ENCODE measurements at regions not wholly inside any gene's neighbourhood (a gene's known extent, or its start where the extent isn't known, plus 50 kb on each side); places are given as distances from the start of the nearest gene placed in this dataset.

DNA sequence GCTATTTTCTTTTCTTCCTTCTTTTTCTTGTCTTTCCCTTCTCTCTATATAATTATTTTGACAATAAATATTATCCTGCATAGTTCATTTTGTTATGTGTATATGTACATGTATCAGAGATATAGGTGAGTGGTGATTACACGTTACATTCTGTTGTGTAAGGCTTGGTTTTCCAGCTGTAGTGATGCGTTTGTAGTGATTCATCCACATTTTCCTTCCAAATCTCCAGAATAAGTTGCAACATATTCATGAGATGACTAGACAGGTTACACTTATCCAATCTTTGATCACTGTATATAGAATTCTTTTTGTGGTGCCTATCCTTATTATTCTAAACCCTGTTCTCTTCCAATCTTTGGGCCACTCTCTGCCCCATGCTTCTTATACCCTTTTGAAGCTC lies 540.2 kb downstream of the GBA3 start:
- H3F3A ChIP-seq (ENCODE audit: insufficient read depth, low read length), result no peaks in the 10 kb centered on the region
- H3K4me1 ChIP-seq (ENCODE audit: low read length), result no peaks in the 10 kb centered on the region
- no peak overlapping the region for H2AFZ ChIP-seq (ENCODE audit: low read length)
- no peak overlapping the region for H3K9ac ChIP-seq (ENCODE audit: low read length)
- no peaks in the 10 kb centered on the region for H4K20me1 ChIP-seq (ENCODE audit: insufficient read depth, low read length)
- H3K9me3 ChIP-seq (replicated peaks; ENCODE audit: insufficient read depth, low read length), result no peaks in the 10 kb centered on the region
- H3K36me3 ChIP-seq (replicated peaks; ENCODE audit: insufficient read depth, low read length), result no peaks in the 10 kb centered on the region
- no peak overlapping the region for H3K4me2 ChIP-seq (ENCODE audit: low read depth, low read length)
- H3K27ac ChIP-seq (ENCODE audit: low read length), result no peak overlapping the region
- no peak for DNase-seq
- no peaks in the 10 kb centered on the region for H3K9me2 ChIP-seq (replicated peaks; ENCODE audit: insufficient read depth, low read length)
- no peak for TF ChIP-seq EZH2 (optimal IDR thresholded peaks at IDR 0.05; ENCODE audit: low read depth, low read length)
- TF ChIP-seq, protein P1, sequence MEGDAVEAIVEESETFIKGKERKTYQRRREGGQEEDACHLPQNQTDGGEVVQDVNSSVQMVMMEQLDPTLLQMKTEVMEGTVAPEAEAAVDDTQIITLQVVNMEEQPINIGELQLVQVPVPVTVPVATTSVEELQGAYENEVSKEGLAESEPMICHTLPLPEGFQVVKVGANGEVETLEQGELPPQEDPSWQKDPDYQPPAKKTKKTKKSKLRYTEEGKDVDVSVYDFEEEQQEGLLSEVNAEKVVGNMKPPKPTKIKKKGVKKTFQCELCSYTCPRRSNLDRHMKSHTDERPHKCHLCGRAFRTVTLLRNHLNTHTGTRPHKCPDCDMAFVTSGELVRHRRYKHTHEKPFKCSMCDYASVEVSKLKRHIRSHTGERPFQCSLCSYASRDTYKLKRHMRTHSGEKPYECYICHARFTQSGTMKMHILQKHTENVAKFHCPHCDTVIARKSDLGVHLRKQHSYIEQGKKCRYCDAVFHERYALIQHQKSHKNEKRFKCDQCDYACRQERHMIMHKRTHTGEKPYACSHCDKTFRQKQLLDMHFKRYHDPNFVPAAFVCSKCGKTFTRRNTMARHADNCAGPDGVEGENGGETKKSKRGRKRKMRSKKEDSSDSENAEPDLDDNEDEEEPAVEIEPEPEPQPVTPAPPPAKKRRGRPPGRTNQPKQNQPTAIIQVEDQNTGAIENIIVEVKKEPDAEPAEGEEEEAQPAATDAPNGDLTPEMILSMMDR (IDR thresholded peaks at IDR 0.05; ENCODE audit: low read length), result no peak
- TF ChIP-seq EZH2phosphoT487 (IDR thresholded peaks at IDR 0.05; ENCODE audit: low read length), result no peak
- no peaks in the 10 kb centered on the region for H3K79me2 ChIP-seq (ENCODE audit: low read length)
- H3K4me3 ChIP-seq (ENCODE audit: low read length), result no peak overlapping the region
- H3K27me3 ChIP-seq (replicated peaks; ENCODE audit: insufficient read depth, low read length), result no peaks in the 10 kb centered on the region

GRCh38 chr4:23225564-23225963 lies 532.8 kb downstream of the GBA3 start:
- H3K4me3 ChIP-seq (ENCODE audit: low read length), result no peak overlapping the region
- no peaks in the 10 kb centered on the region for H3K4me1 ChIP-seq (ENCODE audit: low read length)
- no peaks in the 10 kb centered on the region for H3K36me3 ChIP-seq (replicated peaks; ENCODE audit: insufficient read depth, low read length)
- no peaks in the 10 kb centered on the region for H4K20me1 ChIP-seq (ENCODE audit: insufficient read depth, low read length)
- no peaks in the 10 kb centered on the region for H3K9me2 ChIP-seq (replicated peaks; ENCODE audit: insufficient read depth, low read length)
- no peak for DNase-seq
- H3K4me2 ChIP-seq (ENCODE audit: low read depth, low read length), result no peak overlapping the region
- no peaks in the 10 kb centered on the region for H3K79me2 ChIP-seq (ENCODE audit: low read length)
- TF ChIP-seq EZH2 (optimal IDR thresholded peaks at IDR 0.05; ENCODE audit: low read depth, low read length) (no peak), EZH2phosphoT487 (IDR thresholded peaks at IDR 0.05; ENCODE audit: low read length) (no peak)
- TF ChIP-seq, protein P1 (IDR thresholded peaks at IDR 0.05; ENCODE audit: low read length), result no peak
- no peaks in the 10 kb centered on the region for H3F3A ChIP-seq (ENCODE audit: insufficient read depth, low read length)
- H3K9ac ChIP-seq (ENCODE audit: low read length), result no peak overlapping the region
- no peak overlapping the region for H3K27ac ChIP-seq (ENCODE audit: low read length)
- H3K9me3 ChIP-seq (replicated peaks; ENCODE audit: insufficient read depth, low read length), result no peaks in the 10 kb centered on the region
- no peak overlapping the region for H2AFZ ChIP-seq (ENCODE audit: low read length)
- H3K27me3 ChIP-seq (replicated peaks; ENCODE audit: insufficient read depth, low read length), result no peaks in the 10 kb centered on the region

DNA sequence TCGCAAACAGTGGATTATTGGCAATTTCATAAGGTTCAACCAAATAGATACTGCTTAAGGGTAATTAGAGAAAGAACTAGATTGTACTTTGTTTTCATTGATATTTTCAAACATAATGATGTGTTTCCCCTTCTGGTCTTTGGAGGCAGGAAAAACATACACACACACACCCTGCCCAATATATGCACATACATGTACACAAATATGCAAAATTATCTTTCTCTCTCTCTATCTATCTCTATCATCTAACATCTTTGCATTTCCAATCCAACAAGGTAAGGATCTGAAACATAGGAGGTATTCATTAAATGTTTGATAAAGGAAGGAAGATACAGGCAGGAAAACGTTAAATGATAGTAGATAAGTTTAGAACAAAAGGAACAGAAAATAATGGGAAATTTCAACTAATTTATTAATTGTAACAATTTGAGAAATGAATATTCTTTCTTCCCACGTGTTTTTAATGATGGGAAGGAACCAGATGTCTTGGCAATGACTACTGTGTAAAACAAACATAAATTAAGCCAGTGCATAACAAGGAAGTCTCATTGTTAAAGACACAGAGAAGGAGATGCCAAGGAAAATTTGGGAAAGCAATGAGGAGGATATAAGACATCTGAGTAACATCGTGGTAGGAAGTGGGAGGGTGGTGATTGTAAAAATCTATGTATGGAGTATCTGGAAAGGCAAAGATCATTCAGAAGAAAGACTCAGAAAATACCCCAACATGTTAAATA lies 532.1 kb downstream of the GBA3 start:
- Histone ChIP-seq H3K9me2 (replicated peaks; ENCODE audit: insufficient read depth, low read length) (no peaks in the 10 kb centered on the region), H3F3A (ENCODE audit: insufficient read depth, low read length) (no peaks in the 10 kb centered on the region), H3K9ac (ENCODE audit: low read length) (no peak overlapping the region), H3K4me2 (ENCODE audit: low read depth, low read length) (no peak overlapping the region), H3K27ac (ENCODE audit: low read length) (no peak overlapping the region), H2AFZ (ENCODE audit: low read length) (no peak overlapping the region), H3K27me3 (replicated peaks; ENCODE audit: insufficient read depth, low read length) (no peaks in the 10 kb centered on the region), H3K36me3 (replicated peaks; ENCODE audit: insufficient read depth, low read length) (no peaks in the 10 kb centered on the region), H3K4me3 (ENCODE audit: low read length) (no peak overlapping the region), H3K9me3 (replicated peaks; ENCODE audit: insufficient read depth, low read length) (no peaks in the 10 kb centered on the region), H3K4me1 (ENCODE audit: low read length) (no peaks in the 10 kb centered on the region), H4K20me1 (ENCODE audit: insufficient read depth, low read length) (no peaks in the 10 kb centered on the region), H3K79me2 (ENCODE audit: low read length) (no peaks in the 10 kb centered on the region)
- no peak for TF ChIP-seq EZH2phosphoT487 (IDR thresholded peaks at IDR 0.05; ENCODE audit: low read length)
- TF ChIP-seq, protein P1 (IDR thresholded peaks at IDR 0.05; ENCODE audit: low read length), result no peak
- no peak for TF ChIP-seq EZH2 (optimal IDR thresholded peaks at IDR 0.05; ENCODE audit: low read depth, low read length)
- no peak for DNase-seq
